T-cell (primary cell): ENCODE measurements at regions not wholly inside any gene's neighbourhood (a gene's known extent, or its start where the extent isn't known, plus 50 kb on each side); places are given as distances from the start of the nearest gene placed in this dataset.

ENCODE experiments used
- ATAC-seq, 4 experiments: fragments of 200-7000 bp in 3 of 4; fragments of 150-1000 bp in 1 of 4; cut with Tn5 transposase; replicated peaks in 1 of 4; 1 replicate in 3 of 4; 2 replicates in 1 of 4; pipeline ENCODE4 v1.10.0; 2021; ENCODE audit warnings: moderate library complexity in 3 of 4, mild to moderate bottlenecking in 2 of 4, moderate number of reproducible peaks in 1 of 4
- CTCF ChIA-PET, 2 donors: fragments of 300-600 bp; sonication (Branson Sonifier 250); formaldehyde crosslinking; loops; one replicate each; lab custom pipeline; 2022; ENCODE audit warnings: antibody characterized with exemption in 2 of 2; lab: Charles Lee
- POLR2A ChIA-PET, 2 donors: fragments of 300-600 bp; sonication (Branson Sonifier 250); formaldehyde crosslinking; loops; one replicate each; lab custom pipeline; 2022; ENCODE audit warnings: antibody characterized with exemption in 2 of 2; lab: Charles Lee
- DNase-seq, 35 experiments: peaks; one replicate each; pipeline versions ENCODE4 v3.0.0 to v3.0.0-alpha.2; 2013 to 2023
- H3K27ac ChIP-seq: one replicate; pipeline ENCODE4 v1.5.1; 2013; ENCODE audit warnings: low read length
- H3K27me3 ChIP-seq, 2 experiments: replicated peaks in 1 of 2; 1 replicate in 1 of 2; 2 replicates in 1 of 2; pipeline versions ENCODE4 v1.6.1 to v1.7.0; 2013; ENCODE audit warnings: low read length in 1 of 2, mixed read lengths in 1 of 2; ENCODE audit not compliant: control insufficient read depth in 2 of 2, insufficient read depth in 2 of 2; ENCODE audit errors: extremely low read depth in 1 of 2
- H3K36me3 ChIP-seq, 2 donors: 1 replicate in 1 of 2; 2 replicates in 1 of 2; pipeline versions ENCODE4 v1.6.1 to v1.7.0; 2013; ENCODE audit warnings: low read length in 1 of 2; ENCODE audit not compliant: control insufficient read depth in 2 of 2, insufficient read depth in 1 of 2; ENCODE audit errors: extremely low read depth in 1 of 2
- H3K4me1 ChIP-seq, 2 experiments: 1 replicate in 1 of 2; 2 replicates in 1 of 2; pipeline versions ENCODE4 v1.6.1 to v1.7.0; 2013; ENCODE audit warnings: low read length in 2 of 2, mixed read lengths in 1 of 2; ENCODE audit not compliant: insufficient read depth in 2 of 2, control insufficient read depth in 1 of 2; ENCODE audit errors: extremely low read depth in 1 of 2
- H3K4me3 ChIP-seq, 2 donors: 1 replicate in 1 of 2; 2 replicates in 1 of 2; pipeline versions ENCODE4 v1.5.1 to v1.7.0; 2013; ENCODE audit warnings: mild to moderate bottlenecking in 2 of 2, low read length in 1 of 2, moderate library complexity in 1 of 2; ENCODE audit not compliant: control insufficient read depth in 1 of 2; ENCODE audit errors: extremely low read depth in 1 of 2
- H3K9me3 ChIP-seq: 2 replicates; pipeline ENCODE4 v1.7.0; 2013
- H3K27ac Mint-ChIP-seq, 2 donors: one replicate each; pipeline ENCODE4 v1.8.0; 2020 to 2021; ENCODE audit warnings: mild to moderate bottlenecking in 2 of 2, mixed read lengths in 2 of 2
- H3K27me3 Mint-ChIP-seq, 2 donors: one replicate each; pipeline ENCODE4 v1.8.0; 2021 to 2022; ENCODE audit warnings: mixed read lengths in 2 of 2
- H3K36me3 Mint-ChIP-seq: one replicate; pipeline ENCODE4 v1.8.0; 2021; ENCODE audit warnings: mixed read lengths
- H3K4me1 Mint-ChIP-seq, 3 donors: one replicate each; pipeline ENCODE4 v1.8.0; 2020 to 2022; ENCODE audit warnings: mixed read lengths in 3 of 3, mild to moderate bottlenecking in 1 of 3
- H3K4me3 Mint-ChIP-seq, 3 donors: one replicate each; pipeline ENCODE4 v1.8.0; 2020 to 2022; ENCODE audit warnings: mild to moderate bottlenecking in 3 of 3, mixed read lengths in 3 of 3, moderate library complexity in 3 of 3
- H3K9me3 Mint-ChIP-seq, 3 donors: one replicate each; pipeline ENCODE4 v1.8.0; 2020 to 2022; ENCODE audit warnings: mixed read lengths in 3 of 3
- WGBS: methylation state at CpG from one replicate; pipeline ENCODE4 v1.1.5; 2013; ENCODE audit warnings: missing lambda C conversion rate; ENCODE audit not compliant: insufficient coverage; 5-methylcytosine and 5-hydroxymethylcytosine counted together

DNA sequence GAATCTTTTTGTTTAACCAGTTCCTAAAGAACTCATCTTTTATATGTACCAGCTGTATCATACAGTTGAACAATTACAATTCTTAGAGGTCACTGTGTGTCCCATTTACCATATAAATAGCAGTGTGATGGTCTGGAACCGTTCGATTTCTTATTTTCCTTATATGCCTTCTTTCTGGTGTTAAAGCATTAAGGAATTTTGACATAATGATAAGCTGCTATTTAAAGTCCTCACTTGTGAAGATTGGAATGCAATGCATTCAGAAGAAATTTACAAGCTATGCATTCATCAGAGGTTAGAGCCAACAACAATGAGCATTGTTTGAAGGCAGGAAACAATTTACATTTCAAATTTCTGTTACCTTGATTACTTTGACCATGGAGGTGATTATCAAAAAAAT is 80.0 kb upstream of the PRICKLE1 start:
- no peaks in the 10 kb centered on the region for H3K4me1 Mint-ChIP-seq
- no peak overlapping the region for H3K27ac Mint-ChIP-seq
- no peak overlapping the region for H3K4me3 Mint-ChIP-seq
- Histone ChIP-seq H3K36me3 (no peaks in the 10 kb centered on the region), H3K9me3 (no peaks in the 10 kb centered on the region), H3K27me3 (peaks cover 0 to 2% of the 10 kb centered on the region in 2 experiments), H3K27ac (no peak overlapping the region), H3K4me1 (no peaks in the 10 kb centered on the region), H3K4me3 (no peak overlapping the region)
- no peaks in the 10 kb centered on the region for H3K36me3 Mint-ChIP-seq
- POLR2A ChIA-PET, result no interaction called here
- no CpG with 5 or more reads among the region's 2 CpGs for WGBS
- peaks cover 0 to 15% (median 0%) of the 10 kb centered on the region in 3 donors for H3K9me3 Mint-ChIP-seq
- H3K27me3 Mint-ChIP-seq, result no peaks in the 10 kb centered on the region
- ATAC-seq (no peak), DNase-seq (no peak)
- CTCF ChIA-PET, result no interaction called here

GRCh38 chr12:42666671-42667243 is 77.2 kb upstream of the PRICKLE1 start:
- Histone ChIP-seq H3K36me3 (no peaks in the 10 kb centered on the region), H3K27ac (no peak overlapping the region), H3K9me3 (no peaks in the 10 kb centered on the region), H3K4me1 (no peaks in the 10 kb centered on the region), H3K27me3 (peaks cover 0 to 2% of the 10 kb centered on the region in 2 experiments), H3K4me3 (no peak overlapping the region)
- ChIA-PET CTCF (no interaction called here), POLR2A (no interaction called here)
- no peak overlapping the region for H3K4me3 Mint-ChIP-seq
- H3K27ac Mint-ChIP-seq, result no peak overlapping the region
- 75% methylated on average over 4 of the region's 5 CpGs for WGBS
- DNase-seq (no peak), ATAC-seq (no peak)
- peaks cover 0 to 4% (median 0%) of the 10 kb centered on the region in 3 donors for H3K9me3 Mint-ChIP-seq
- H3K36me3 Mint-ChIP-seq, result no peaks in the 10 kb centered on the region
- H3K4me1 Mint-ChIP-seq, result no peaks in the 10 kb centered on the region
- H3K27me3 Mint-ChIP-seq, result no peaks in the 10 kb centered on the region

DNA sequence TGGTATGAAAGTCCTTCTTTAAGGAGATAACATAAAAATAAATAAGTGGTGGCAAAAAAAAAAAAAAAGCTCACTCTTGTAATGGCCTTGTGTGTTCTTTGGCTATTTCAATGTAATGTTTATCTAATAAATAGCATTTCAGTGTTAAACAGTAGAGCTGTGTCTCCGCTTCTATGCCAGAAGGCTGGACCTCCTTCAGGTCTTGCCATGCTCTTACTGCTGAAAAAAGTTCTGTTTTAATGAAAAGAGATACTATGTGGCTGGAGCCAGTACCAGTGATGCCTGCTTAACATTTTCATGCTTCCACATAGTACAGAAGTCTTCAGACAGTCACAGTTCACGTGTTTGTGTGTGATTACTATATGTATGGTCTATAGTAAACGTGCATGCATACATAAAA is 74.1 kb upstream of the PRICKLE1 start:
- H3K27me3 Mint-ChIP-seq, result no peaks in the 10 kb centered on the region
- ChIA-PET POLR2A (no interaction called here), CTCF (no interaction called here)
- no peak for DNase-seq
- H3K9me3 Mint-ChIP-seq, result peaks cover 0 to 14% (median 2%) of the 10 kb centered on the region in 3 donors
- no peak overlapping the region for H3K27ac ChIP-seq
- no peaks in the 10 kb centered on the region for H3K9me3 ChIP-seq
- no peak overlapping the region for H3K4me3 Mint-ChIP-seq
- H3K36me3 ChIP-seq, result no peaks in the 10 kb centered on the region
- no peaks in the 10 kb centered on the region for H3K4me1 ChIP-seq
- no peaks in the 10 kb centered on the region for H3K36me3 Mint-ChIP-seq
- ATAC-seq, result no peak
- no peak overlapping the region for H3K27ac Mint-ChIP-seq
- 100% methylated on average over 1 of the region's 3 CpGs for WGBS
- H3K27me3 ChIP-seq, result no peaks in the 10 kb centered on the region
- no peak overlapping the region for H3K4me3 ChIP-seq
- H3K4me1 Mint-ChIP-seq, result no peaks in the 10 kb centered on the region

DNA sequence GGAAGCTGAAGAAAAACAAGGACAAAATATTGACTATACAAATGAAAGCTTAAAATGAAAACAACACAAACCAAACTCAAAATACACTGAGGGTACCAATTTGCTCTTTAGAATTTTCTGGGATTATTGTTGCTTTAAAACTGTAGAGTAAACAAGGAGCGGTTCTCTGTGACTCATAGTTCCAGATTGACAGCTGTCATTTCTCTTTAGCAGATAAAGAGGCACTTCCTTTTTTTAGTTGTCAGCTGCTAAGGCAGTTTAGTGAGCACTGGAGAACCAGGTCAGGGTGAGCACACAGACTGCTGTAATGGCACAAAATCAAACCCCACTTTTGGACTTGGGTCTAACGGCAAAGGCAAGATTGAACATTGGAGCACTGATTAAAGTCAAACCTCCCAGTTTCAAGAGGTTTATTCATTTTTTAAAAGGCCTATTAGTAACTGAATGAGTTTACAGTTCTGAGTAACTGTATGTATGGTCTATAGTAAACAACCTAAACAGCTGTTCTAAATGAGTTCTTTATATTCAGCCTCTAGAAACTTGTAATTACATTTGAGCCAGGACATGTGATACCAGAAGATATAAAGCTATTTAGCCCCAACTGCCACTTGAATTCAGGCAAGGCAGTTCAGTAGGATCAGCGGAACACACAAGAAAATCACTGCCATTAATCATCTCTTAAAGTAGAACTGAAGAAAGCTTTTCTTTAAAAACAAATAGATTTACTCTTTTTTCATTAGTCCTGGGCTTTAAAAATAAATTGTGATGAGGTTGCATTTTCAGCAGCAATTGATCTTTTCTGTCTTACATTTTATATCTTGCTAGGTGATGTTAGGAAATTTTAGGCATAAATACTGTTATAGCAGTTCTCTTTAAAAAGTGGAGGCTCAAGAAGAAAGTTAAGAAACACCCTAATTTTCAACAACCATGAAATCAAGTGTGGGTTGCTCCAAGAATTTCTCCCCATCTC is 71.7 kb upstream of the PRICKLE1 start:
- Mint-ChIP-seq H3K27me3 (no peaks in the 10 kb centered on the region), H3K9me3 (peaks cover 0 to 22% (median 2%) of the 10 kb centered on the region in 3 donors), H3K4me1 (no peaks in the 10 kb centered on the region), H3K36me3 (no peaks in the 10 kb centered on the region), H3K4me3 (no peak overlapping the region), H3K27ac (no peak overlapping the region)
- WGBS, result 57% methylated on average over 1 of the region's 3 CpGs
- Histone ChIP-seq H3K27me3 (no peaks in the 10 kb centered on the region), H3K9me3 (no peaks in the 10 kb centered on the region), H3K4me3 (no peak overlapping the region), H3K36me3 (no peaks in the 10 kb centered on the region), H3K4me1 (no peaks in the 10 kb centered on the region), H3K27ac (no peak overlapping the region)
- ChIA-PET CTCF (no interaction called here), POLR2A (no interaction called here)
- ATAC-seq (no peak), DNase-seq (no peak)

GRCh38 chr12:42660117-42660516 is 70.6 kb upstream of the PRICKLE1 start:
- no peak for ATAC-seq
- ChIA-PET POLR2A (no interaction called here), CTCF (no interaction called here)
- peaks cover 0 to 22% (median 2%) of the 10 kb centered on the region in 3 donors for H3K9me3 Mint-ChIP-seq
- H3K4me3 Mint-ChIP-seq, result no peak overlapping the region
- Histone ChIP-seq H3K9me3 (no peaks in the 10 kb centered on the region), H3K27ac (no peak overlapping the region), H3K36me3 (no peaks in the 10 kb centered on the region), H3K27me3 (no peaks in the 10 kb centered on the region), H3K4me3 (no peak overlapping the region), H3K4me1 (no peaks in the 10 kb centered on the region)
- H3K4me1 Mint-ChIP-seq, result no peaks in the 10 kb centered on the region
- no peak overlapping the region for H3K27ac Mint-ChIP-seq
- H3K27me3 Mint-ChIP-seq, result no peaks in the 10 kb centered on the region
- no peaks in the 10 kb centered on the region for H3K36me3 Mint-ChIP-seq
- DNase-seq, result no peak
- no CpG with 5 or more reads among the region's 1 CpG for WGBS

GRCh38 chr12:42652048-42652447 is 62.5 kb upstream of the PRICKLE1 start:
- CTCF ChIA-PET, result no interaction called here
- Mint-ChIP-seq H3K27ac (no peak overlapping the region), H3K9me3 (peaks cover 2 to 4% (median 3%) of the 10 kb centered on the region in 3 donors), H3K4me3 (no peak overlapping the region), H3K36me3 (no peaks in the 10 kb centered on the region), H3K4me1 (no peaks in the 10 kb centered on the region), H3K27me3 (no peaks in the 10 kb centered on the region)
- H3K27me3 ChIP-seq, result no peaks in the 10 kb centered on the region
- POLR2A ChIA-PET, result no interaction called here
- ATAC-seq, result no peak
- no peaks in the 10 kb centered on the region for H3K9me3 ChIP-seq
- H3K4me3 ChIP-seq, result no peak overlapping the region
- DNase-seq, result no peak
- no peaks in the 10 kb centered on the region for H3K36me3 ChIP-seq
- H3K4me1 ChIP-seq, result no peaks in the 10 kb centered on the region
- H3K27ac ChIP-seq, result no peak overlapping the region
- WGBS, result 29% methylated on average over 2 of the region's 5 CpGs
